Astrocyte of the spinal cord (primary cell): ENCODE measurements at regions not wholly inside any gene's neighbourhood (a gene's known extent, or its start where the extent isn't known, plus 50 kb on each side); places are given as distances from the start of the nearest gene placed in this dataset.

Experiments used
- DNase-seq: peaks from one replicate; pipeline ENCODE4 v3.0.0; 2011; ENCODE audit warnings: low read depth, low spot score
- H3K4me3 ChIP-seq: 2 replicates; pipeline ENCODE4 v1.5.1; 2011; ENCODE audit warnings: low read depth, mild to moderate bottlenecking, low read length, moderate library complexity
- in situ Hi-C: cut with HindIII; loops from 2 replicates; pipeline ENCODE4 v1.10.0; 2017; ENCODE audit warnings: low sequenced_read_pairs
- TF ChIP-seq, protein P1 (sequence below): IDR thresholded peaks from 2 replicates; pipeline ENCODE4 v1.5.1; 2012; ENCODE audit warnings: low read depth, mild to moderate bottlenecking, low read length, inconsistent platforms

DNA sequence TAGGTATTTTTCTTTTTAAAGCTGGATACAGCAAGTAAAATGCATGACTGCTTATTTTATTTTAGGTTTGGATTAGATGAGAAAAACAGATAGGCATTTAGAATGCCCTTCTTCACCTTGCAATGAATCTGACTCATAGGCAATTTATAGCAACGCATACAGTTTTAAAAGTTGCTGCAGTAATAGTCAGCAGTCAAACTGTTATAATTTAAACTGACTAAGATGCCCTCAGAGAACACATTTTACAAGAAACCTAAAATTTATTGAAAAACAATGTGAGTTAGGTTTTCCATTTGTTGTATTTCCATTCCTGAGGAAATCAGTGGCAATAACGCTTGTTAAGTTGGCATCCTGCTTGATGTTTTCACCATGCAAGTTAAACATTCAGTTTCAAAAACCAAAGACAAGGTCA is 1128.2 kb upstream of the PCDH9 start:
- H3K4me3 ChIP-seq = no peak overlapping the region
- peak; percentile 4 for DNase-seq
- TF ChIP-seq, protein P1, sequence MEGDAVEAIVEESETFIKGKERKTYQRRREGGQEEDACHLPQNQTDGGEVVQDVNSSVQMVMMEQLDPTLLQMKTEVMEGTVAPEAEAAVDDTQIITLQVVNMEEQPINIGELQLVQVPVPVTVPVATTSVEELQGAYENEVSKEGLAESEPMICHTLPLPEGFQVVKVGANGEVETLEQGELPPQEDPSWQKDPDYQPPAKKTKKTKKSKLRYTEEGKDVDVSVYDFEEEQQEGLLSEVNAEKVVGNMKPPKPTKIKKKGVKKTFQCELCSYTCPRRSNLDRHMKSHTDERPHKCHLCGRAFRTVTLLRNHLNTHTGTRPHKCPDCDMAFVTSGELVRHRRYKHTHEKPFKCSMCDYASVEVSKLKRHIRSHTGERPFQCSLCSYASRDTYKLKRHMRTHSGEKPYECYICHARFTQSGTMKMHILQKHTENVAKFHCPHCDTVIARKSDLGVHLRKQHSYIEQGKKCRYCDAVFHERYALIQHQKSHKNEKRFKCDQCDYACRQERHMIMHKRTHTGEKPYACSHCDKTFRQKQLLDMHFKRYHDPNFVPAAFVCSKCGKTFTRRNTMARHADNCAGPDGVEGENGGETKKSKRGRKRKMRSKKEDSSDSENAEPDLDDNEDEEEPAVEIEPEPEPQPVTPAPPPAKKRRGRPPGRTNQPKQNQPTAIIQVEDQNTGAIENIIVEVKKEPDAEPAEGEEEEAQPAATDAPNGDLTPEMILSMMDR = no peak
- in situ Hi-C loops = no loop called here

DNA sequence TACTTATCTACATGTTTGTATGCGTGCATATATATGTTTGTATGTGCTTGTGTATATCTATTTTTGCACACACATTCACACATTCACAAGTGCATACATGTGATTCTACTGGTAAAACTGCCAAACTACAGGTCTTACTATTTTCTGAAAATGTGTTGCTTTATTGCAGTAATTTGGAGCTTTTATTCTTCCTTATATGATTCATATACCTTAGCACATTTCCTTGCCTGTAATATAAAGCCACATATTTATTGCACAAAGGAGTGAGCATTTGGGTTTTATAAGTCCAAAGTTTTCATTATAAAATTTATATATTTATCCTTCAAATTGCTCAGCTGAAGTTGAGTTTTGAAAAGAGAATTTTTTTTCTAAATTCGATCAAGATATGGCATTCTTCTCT is 1120.4 kb upstream of the PCDH9 start:
- DNase-seq = no peak
- TF ChIP-seq, protein P1 = no peak
- H3K4me3 ChIP-seq = no peak overlapping the region
- in situ Hi-C loops = no loop called here

DNA sequence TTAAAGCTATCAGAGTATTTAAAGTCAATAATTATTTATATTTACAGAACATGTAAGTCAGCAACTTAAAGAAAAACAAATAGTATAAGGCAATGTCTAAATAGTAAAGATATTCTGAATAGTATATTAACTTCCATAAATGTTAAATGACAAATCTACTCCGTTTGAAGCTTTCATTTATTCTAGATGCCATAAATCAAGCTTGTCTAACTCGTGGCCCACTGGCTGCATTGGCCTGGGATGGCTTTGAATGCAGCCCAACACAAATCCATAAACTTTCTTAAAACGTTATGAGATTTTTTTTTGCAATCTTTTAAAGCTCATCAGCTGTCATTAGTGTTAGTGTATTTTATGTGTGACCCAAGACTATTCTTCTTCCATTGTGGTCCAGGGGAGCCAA is 1117.1 kb upstream of the PCDH9 start:
- H3K4me3 ChIP-seq = no peak overlapping the region
- TF ChIP-seq, protein P1 = no peak
- in situ Hi-C loops = no loop called here
- no peak for DNase-seq

DNA sequence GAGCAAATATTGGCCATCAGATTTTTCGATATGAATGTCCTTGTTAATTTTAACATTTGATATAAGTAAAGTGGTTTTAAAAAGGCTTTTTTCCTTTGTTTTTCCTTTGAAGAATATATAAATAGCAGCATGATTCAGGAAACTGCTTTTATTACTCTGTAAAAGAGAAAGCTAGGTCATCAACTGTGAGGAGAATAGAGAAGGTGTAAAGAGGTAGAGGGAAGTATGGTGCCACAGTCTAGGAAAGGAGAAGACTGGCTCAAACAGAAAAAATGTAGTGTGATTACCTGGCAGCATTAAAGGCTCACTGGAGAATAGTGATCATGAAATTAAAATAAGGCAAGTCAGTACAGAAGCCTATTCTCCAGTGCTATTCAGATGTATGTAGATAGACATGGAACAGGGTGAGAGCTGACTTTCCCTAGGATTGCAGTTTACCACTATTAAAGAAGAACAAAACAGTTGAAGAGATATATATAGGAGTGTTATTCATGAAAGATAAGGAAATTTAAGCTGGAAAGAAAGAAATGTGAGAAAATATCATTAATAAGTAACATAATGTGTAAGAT is 1115.9 kb upstream of the PCDH9 start:
- no peak for DNase-seq
- in situ Hi-C loops = no loop called here
- no peak overlapping the region for H3K4me3 ChIP-seq
- TF ChIP-seq, protein P1 = no peak

DNA sequence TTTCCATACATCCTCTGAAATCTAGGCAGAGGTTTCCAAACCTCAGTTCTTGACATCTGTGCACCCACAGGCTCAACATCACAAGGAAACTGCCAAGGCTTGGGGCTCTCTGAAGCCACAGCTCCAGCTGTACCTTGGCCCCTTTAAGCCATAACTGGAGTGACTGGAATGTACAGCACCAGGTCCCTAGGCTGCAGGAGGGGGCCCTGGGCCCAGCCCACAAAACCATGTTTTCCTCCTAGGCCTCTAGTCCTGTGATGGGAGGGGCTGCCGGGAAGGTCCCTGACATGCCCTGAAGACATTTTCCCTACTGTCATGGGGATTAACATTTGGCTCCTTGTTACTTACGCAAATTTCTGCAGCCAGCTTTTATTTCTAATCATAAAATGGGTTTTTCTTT is 1093.0 kb upstream of the PCDH9 start:
- DNase-seq = no peak
- no peak overlapping the region for H3K4me3 ChIP-seq
- TF ChIP-seq, protein P1 = no peak
- in situ Hi-C loops = no loop called here

DNA sequence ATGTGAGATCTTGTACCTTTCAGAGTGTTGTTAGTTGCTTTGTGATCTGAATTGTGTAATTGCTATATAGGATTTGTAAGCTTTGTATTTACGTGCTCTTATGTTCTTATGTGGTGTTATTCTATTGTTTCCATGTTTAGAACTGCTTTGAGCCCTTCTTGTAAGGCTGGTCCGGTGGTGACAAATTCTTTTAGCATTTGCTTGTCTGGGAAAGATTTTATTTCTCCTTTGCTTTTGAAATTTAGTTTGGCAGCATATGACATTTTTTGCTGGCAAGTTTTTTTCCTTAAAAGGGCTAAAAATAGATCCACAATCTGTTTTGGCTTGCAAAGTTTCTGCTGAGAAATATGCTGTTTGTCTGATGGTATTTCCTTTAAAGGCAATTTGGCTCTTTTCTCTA is 1089.2 kb upstream of the PCDH9 start:
- DNase-seq = no peak
- in situ Hi-C loops = no loop called here
- H3K4me3 ChIP-seq = no peak overlapping the region
- TF ChIP-seq, protein P1 = no peak
